ENCODE measurements at regions not wholly inside any gene's neighbourhood (a gene's known extent, or its start where the extent isn't known, plus 50 kb on each side); places are given as distances from the start of the nearest gene placed in this dataset.

GRCh38 chr12:115623764-115624334 lies 653.6 kb downstream of the MED13L start:
- TF ChIP-seq ZNF274 (IDR thresholded peaks at IDR 0.05; ENCODE audit: low read depth, low read length) (no peak), YY1 (IDR thresholded peaks at IDR 0.05; ENCODE audit: insufficient read depth, insufficient read length) (no peak)

Data from NT2/D1 (cell line).